OCI-LY1 (cell line): ENCODE measurements at regions not wholly inside any gene's neighbourhood (a gene's known extent, or its start where the extent isn't known, plus 50 kb on each side); places are given as distances from the start of the nearest gene placed in this dataset.

ENCODE experiments used
- H2AFZ ChIP-seq: fragments of 200-600 bp; sonication (generic), shearing (Covaris generic); 2 replicates; pipeline ENCODE4 v1.6.0; 2014; ENCODE audit warnings: antibody characterized with exemption, mild to moderate bottlenecking, low read length
- H3F3A ChIP-seq: fragments of 200-600 bp; sonication (generic), shearing (Covaris generic); 2 replicates; pipeline ENCODE4 v1.6.0; 2014; ENCODE audit warnings: mild to moderate bottlenecking, antibody characterized with exemption, low read length, moderate library complexity; ENCODE audit not compliant: insufficient read depth
- H3K27ac ChIP-seq: fragments of 200-600 bp; sonication (generic); 2 replicates; pipeline ENCODE4 v1.5.1; 2014; ENCODE audit warnings: low read length, mixed run types, mild to moderate bottlenecking, low read depth; ENCODE audit not compliant: poor library complexity, severe bottlenecking
- H3K27me3 ChIP-seq: fragments of 200-600 bp; sonication (generic); 2 replicates; pipeline ENCODE4 v1.6.0; 2014; ENCODE audit warnings: antibody characterized with exemption, mild to moderate bottlenecking, low read length, moderate library complexity; ENCODE audit not compliant: insufficient read depth
- H3K36me3 ChIP-seq: fragments of 200-600 bp; sonication (generic); 2 replicates; pipeline ENCODE4 v1.6.1; 2014; ENCODE audit warnings: mild to moderate bottlenecking, antibody characterized with exemption, low read length, moderate library complexity, mixed read lengths; ENCODE audit not compliant: insufficient read depth
- H3K4me1 ChIP-seq: fragments of 200-600 bp; sonication (generic); 2 replicates; pipeline ENCODE4 v1.5.1; 2014; ENCODE audit warnings: mild to moderate bottlenecking, low read length, moderate library complexity; ENCODE audit not compliant: insufficient read depth, severe bottlenecking
- H3K4me2 ChIP-seq: fragments of 200-600 bp; sonication (generic), shearing (Covaris generic); 2 replicates; pipeline ENCODE4 v1.6.1; 2014; ENCODE audit warnings: low read length
- H3K4me3 ChIP-seq: fragments of 200-600 bp; sonication (generic); 2 replicates; pipeline ENCODE4 v1.5.1; 2014; ENCODE audit warnings: low read length, low read depth, mild to moderate bottlenecking, mixed read lengths; ENCODE audit not compliant: poor library complexity, severe bottlenecking
- H3K79me2 ChIP-seq: fragments of 200-600 bp; shearing (Covaris generic); 2 replicates; pipeline ENCODE4 v1.6.1; 2016; ENCODE audit warnings: mixed run types, low read length, mixed read lengths; ENCODE audit not compliant: insufficient read depth
- H3K9ac ChIP-seq: fragments of 200-600 bp; sonication (generic), shearing (Covaris generic); 2 replicates; pipeline ENCODE4 v1.6.1; 2014; ENCODE audit warnings: mild to moderate bottlenecking, low read length, mixed read lengths
- H3K9me2 ChIP-seq: fragments of 200-600 bp; sonication (generic), shearing (Covaris generic); 2 replicates; pipeline ENCODE4 v1.6.1; 2014; ENCODE audit warnings: low read depth, mild to moderate bottlenecking, low read length, mixed read lengths
- H3K9me3 ChIP-seq: fragments of 200-600 bp; shearing (Covaris generic); 2 replicates; pipeline ENCODE4 v1.6.1; 2014; ENCODE audit warnings: low read length, mixed read lengths
- H4K20me1 ChIP-seq: fragments of 200-600 bp; sonication (generic), shearing (Covaris generic); 2 replicates; pipeline ENCODE4 v1.6.0; 2016; ENCODE audit warnings: mild to moderate bottlenecking, low read length; ENCODE audit not compliant: insufficient read depth
- EZH2 ChIP-seq: fragments of 200-600 bp; sonication (generic), shearing (Covaris generic); IDR thresholded peaks from 2 replicates; pipeline ENCODE4 v1.8.0; 2017; ENCODE audit warnings: borderline replicate concordance, mixed run types, mild to moderate bottlenecking, antibody characterized with exemption, low read length, moderate library complexity, mixed read lengths
- TF ChIP-seq, protein P1 (sequence below): fragments of 200-600 bp; sonication (generic), shearing (Covaris generic); IDR thresholded peaks from 2 replicates; pipeline ENCODE4 v1.5.1; 2017; ENCODE audit warnings: mild to moderate bottlenecking, antibody characterized with exemption, low read length, moderate library complexity, mixed read lengths

GRCh38 chr5:73267766-73268435 lies 94.9 kb downstream of the TMEM174 start:
- Histone ChIP-seq H3K9me2 (no peaks in the 10 kb centered on the region), H3K9me3 (no peaks in the 10 kb centered on the region), H3K4me1 (no peaks in the 10 kb centered on the region), H4K20me1 (no peaks in the 10 kb centered on the region), H3K79me2 (no peaks in the 10 kb centered on the region), H3K4me2 (no peak overlapping the region), H3F3A (no peaks in the 10 kb centered on the region), H2AFZ (no peak overlapping the region), H3K4me3 (no peak overlapping the region), H3K27ac (no peak overlapping the region), H3K36me3 (no peaks in the 10 kb centered on the region), H3K27me3 (no peaks in the 10 kb centered on the region), H3K9ac (no peak overlapping the region)
- no peak for TF ChIP-seq EZH2
- TF ChIP-seq, protein P1, sequence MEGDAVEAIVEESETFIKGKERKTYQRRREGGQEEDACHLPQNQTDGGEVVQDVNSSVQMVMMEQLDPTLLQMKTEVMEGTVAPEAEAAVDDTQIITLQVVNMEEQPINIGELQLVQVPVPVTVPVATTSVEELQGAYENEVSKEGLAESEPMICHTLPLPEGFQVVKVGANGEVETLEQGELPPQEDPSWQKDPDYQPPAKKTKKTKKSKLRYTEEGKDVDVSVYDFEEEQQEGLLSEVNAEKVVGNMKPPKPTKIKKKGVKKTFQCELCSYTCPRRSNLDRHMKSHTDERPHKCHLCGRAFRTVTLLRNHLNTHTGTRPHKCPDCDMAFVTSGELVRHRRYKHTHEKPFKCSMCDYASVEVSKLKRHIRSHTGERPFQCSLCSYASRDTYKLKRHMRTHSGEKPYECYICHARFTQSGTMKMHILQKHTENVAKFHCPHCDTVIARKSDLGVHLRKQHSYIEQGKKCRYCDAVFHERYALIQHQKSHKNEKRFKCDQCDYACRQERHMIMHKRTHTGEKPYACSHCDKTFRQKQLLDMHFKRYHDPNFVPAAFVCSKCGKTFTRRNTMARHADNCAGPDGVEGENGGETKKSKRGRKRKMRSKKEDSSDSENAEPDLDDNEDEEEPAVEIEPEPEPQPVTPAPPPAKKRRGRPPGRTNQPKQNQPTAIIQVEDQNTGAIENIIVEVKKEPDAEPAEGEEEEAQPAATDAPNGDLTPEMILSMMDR = no peak

GRCh38 chr5:73266925-73267765 lies 94.2 kb downstream of the TMEM174 start:
- Histone ChIP-seq H4K20me1 (no peaks in the 10 kb centered on the region), H3K9ac (no peak overlapping the region), H3K27me3 (0 out of 2 replicates have a peak, but pooled peaks cover 5% of the 10 kb centered on the region), H3K4me1 (no peaks in the 10 kb centered on the region), H3K9me2 (no peaks in the 10 kb centered on the region), H3F3A (no peaks in the 10 kb centered on the region), H3K79me2 (no peaks in the 10 kb centered on the region), H2AFZ (no peak overlapping the region), H3K9me3 (no peaks in the 10 kb centered on the region), H3K27ac (no peak overlapping the region), H3K4me2 (no peak overlapping the region), H3K36me3 (no peaks in the 10 kb centered on the region), H3K4me3 (no peak overlapping the region)
- TF ChIP-seq, protein P1 = no peak
- no peak for TF ChIP-seq EZH2

DNA sequence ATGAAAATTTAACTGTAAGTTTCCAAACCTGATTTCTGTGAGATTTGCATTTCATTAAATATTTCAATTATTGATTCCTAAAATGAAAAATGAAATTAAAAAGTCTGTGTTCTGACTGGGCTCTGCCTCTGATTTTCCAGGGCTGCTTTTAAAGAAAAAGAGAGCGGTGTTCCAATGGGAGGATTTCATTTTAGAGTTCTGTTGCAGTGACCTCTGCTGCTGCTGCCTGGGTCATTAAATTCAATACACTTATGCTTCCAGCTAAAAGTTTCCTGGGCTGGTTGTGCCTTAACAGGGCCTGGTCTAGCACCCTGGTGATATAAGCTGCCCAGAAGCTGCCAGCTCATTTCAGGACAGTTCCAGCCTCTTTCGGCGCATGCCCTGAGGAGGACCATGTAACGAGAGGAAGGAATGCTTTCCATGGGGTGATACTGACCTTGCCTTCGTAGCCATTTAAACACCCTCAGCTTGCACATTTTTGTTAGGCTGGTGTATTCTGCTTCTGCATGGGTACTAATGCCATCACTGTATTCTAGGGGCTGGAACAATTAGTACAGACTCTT lies 93.3 kb downstream of the TMEM174 start:
- Histone ChIP-seq H3F3A (no peaks in the 10 kb centered on the region), H2AFZ (no peak overlapping the region), H3K4me2 (no peak overlapping the region), H3K36me3 (no peaks in the 10 kb centered on the region), H3K79me2 (no peaks in the 10 kb centered on the region), H3K27ac (no peak overlapping the region), H3K9ac (no peak overlapping the region), H3K9me3 (no peaks in the 10 kb centered on the region), H3K4me1 (no peaks in the 10 kb centered on the region), H3K27me3 (0 out of 2 replicates have a peak, but pooled peaks cover 5% of the 10 kb centered on the region), H4K20me1 (no peaks in the 10 kb centered on the region), H3K9me2 (no peaks in the 10 kb centered on the region), H3K4me3 (no peak overlapping the region)
- TF ChIP-seq EZH2 = no peak
- TF ChIP-seq, protein P1 = no peak
